A549 (cell line): ENCODE measurements at regions not wholly inside any gene's neighbourhood (a gene's known extent, or its start where the extent isn't known, plus 50 kb on each side); places are given as distances from the start of the nearest gene placed in this dataset.

Source experiments
- CEBPB ChIP-seq, 2 experiments: fragments of >200 bp in 1 of 2; sonication (Bioruptor Twin) in 1 of 2; formaldehyde crosslinking in 1 of 2; IDR thresholded peaks; 2 replicates each; pipeline ENCODE4 v1.6.1; 2012 to 2016
- CTCF ChIP-seq: fragments of >200 bp; sonication (Bioruptor Twin); formaldehyde crosslinking; IDR thresholded peaks from 3 replicates; pipeline ENCODE4 v1.5.1; 2016
- EP300 ChIP-seq, 2 experiments: fragments of >200 bp; sonication (Bioruptor Twin); formaldehyde crosslinking; IDR thresholded peaks; 2 replicates in 1 of 2; 3 replicates in 1 of 2; pipeline ENCODE4 v1.6.1; 2016 to 2017
- ESRRA ChIP-seq: fragments of 150-350 bp; IDR thresholded peaks from 2 replicates; pipeline ENCODE4 v1.6.1; 2014; ENCODE audit warnings: mild to moderate bottlenecking, low read length, borderline replicate concordance
- HMGXB4 ChIP-seq: fragments of 250-450 bp; sonication (Bioruptor Pico); IDR thresholded peaks from 2 replicates; pipeline ENCODE4 v1.5.0; 2021; ENCODE audit warnings: mild to moderate bottlenecking, moderate library complexity, borderline replicate concordance
- MAFK ChIP-seq: fragments of 450-650 bp; IDR thresholded peaks from 2 replicates; pipeline ENCODE4 v1.6.1; 2014; ENCODE audit not compliant: partially characterized antibody
- POLR2A ChIP-seq: IDR thresholded peaks from 2 replicates; pipeline ENCODE4 v1.6.1; 2012; ENCODE audit warnings: mild to moderate bottlenecking, low read length
- RAD21 ChIP-seq, 2 experiments: fragments of >200 bp in 1 of 2; sonication (Bioruptor Twin) in 1 of 2; formaldehyde crosslinking in 1 of 2; IDR thresholded peaks in 1 of 2; conservative IDR thresholded peaks in 1 of 2; 2 replicates in 1 of 2; 3 replicates in 1 of 2; pipeline ENCODE4 v1.6.1; 2012 to 2018; ENCODE audit warnings: inconsistent platforms in 1 of 2
- RARB ChIP-seq: fragments of 250-450 bp; sonication (Bioruptor Pico); IDR thresholded peaks from 2 replicates; pipeline ENCODE4 v1.8.0; 2021; ENCODE audit warnings: mild to moderate bottlenecking, moderate library complexity
- RCOR1 ChIP-seq: fragments of 150-350 bp; IDR thresholded peaks from 2 replicates; pipeline ENCODE4 v1.6.1; 2014; ENCODE audit warnings: antibody characterized with exemption, low read length, low read depth
- SREBF2 ChIP-seq: fragments of 450-650 bp; IDR thresholded peaks from 2 replicates; pipeline ENCODE4 v1.6.1; 2014; ENCODE audit warnings: mild to moderate bottlenecking, moderate library complexity
- ZSCAN20 ChIP-seq: fragments of 250-450 bp; sonication (Bioruptor Pico); IDR thresholded peaks from 2 replicates; pipeline ENCODE4 v1.8.0; 2022; ENCODE audit warnings: mild to moderate bottlenecking, moderate library complexity

- TF ChIP-seq HMGXB4 (CRISPR knock-in tag) (no peak), ZSCAN20 (CRISPR knock-in tag) (no peak), CTCF (no peak), EP300 (IDR thresholded peaks at IDR 0.05) (no peak), MAFK (no peak), ESRRA (no peak), RCOR1 (no peak), RARB (CRISPR knock-in tag) (no peak), POLR2A (no peak), SREBF2 (no peak), CEBPB (IDR thresholded peaks at IDR 0.05) (no peak), RAD21 (conservative IDR thresholded peaks at IDR 0.05 in 1 of 2, IDR thresholded peaks at IDR 0.05 in 1 of 2) (no peak)
These were observed 177.9 kb upstream of the RAB6C start for GRCh38 chr2:129801575-129801974.
